SU-DHL-6 (cell line): ENCODE measurements at regions not wholly inside any gene's neighbourhood (a gene's known extent, or its start where the extent isn't known, plus 50 kb on each side); places are given as distances from the start of the nearest gene placed in this dataset.

ENCODE experiments used
- CTCF ChIP-seq: fragments of 200-600 bp; sonication (generic); IDR thresholded peaks from one replicate; pipeline ENCODE4 v1.5.1; 2017; ENCODE audit warnings: antibody characterized with exemption, mild to moderate bottlenecking, low read length, moderate library complexity; ENCODE audit not compliant: insufficient read depth, poor library complexity, severe bottlenecking
- EZH2phosphoT487 ChIP-seq: fragments of 200-600 bp; sonication (generic), shearing (Covaris generic); conservative IDR thresholded peaks from 2 replicates; pipeline ENCODE4 v1.6.1; 2018; ENCODE audit warnings: mild to moderate bottlenecking, antibody characterized with exemption, low read length, moderate library complexity, mixed read lengths

- TF ChIP-seq CTCF, result no peak
- TF ChIP-seq EZH2phosphoT487, result no peak
Measured at GRCh38 chr5:124620743-124621142, 125.7 kb downstream of the ZNF608 start.
